Transverse colon (tissue), 4 donors: ENCODE measurements at regions not wholly inside any gene's neighbourhood (a gene's known extent, or its start where the extent isn't known, plus 50 kb on each side); places are given as distances from the start of the nearest gene placed in this dataset.

Source experiments
- CTCF ChIP-seq, 5 experiments: fragments of 200-600 bp in 3 of 5; fragments of 450-650 bp in 2 of 5; sonication (generic) in 3 of 5; IDR thresholded peaks; 1 replicate in 2 of 5; 2 replicates in 3 of 5; pipeline ENCODE4 v1.5.1; 2016 to 2017; ENCODE audit warnings: antibody characterized with exemption in 5 of 5, inconsistent platforms in 3 of 5, mild to moderate bottlenecking in 2 of 5, moderate library complexity in 1 of 5
- POLR2AphosphoS5 ChIP-seq, 3 donors: sonication (generic); formaldehyde crosslinking; IDR thresholded peaks; one replicate each; pipeline ENCODE4 v1.6.1; 2016; ENCODE audit warnings: antibody characterized with exemption in 3 of 3

- no peak for TF ChIP-seq CTCF (IDR thresholded peaks at IDR 0.05)
- TF ChIP-seq POLR2AphosphoS5 (IDR thresholded peaks at IDR 0.05) = no peak
These were observed 203.5 kb downstream of the MYRFL start for GRCh38 chr12:70028515-70028914.
